HG03442 (cell line): ENCODE measurements at regions not wholly inside any gene's neighbourhood (a gene's known extent, or its start where the extent isn't known, plus 50 kb on each side); places are given as distances from the start of the nearest gene placed in this dataset.

Source experiments
- ATAC-seq: cut with Tn5 transposase; IDR thresholded peaks from one replicate; pipeline ENCODE4 v1.9.1; 2021; ENCODE audit warnings: mild to moderate bottlenecking, moderate library complexity; ENCODE audit not compliant: unreplicated experiment

DNA sequence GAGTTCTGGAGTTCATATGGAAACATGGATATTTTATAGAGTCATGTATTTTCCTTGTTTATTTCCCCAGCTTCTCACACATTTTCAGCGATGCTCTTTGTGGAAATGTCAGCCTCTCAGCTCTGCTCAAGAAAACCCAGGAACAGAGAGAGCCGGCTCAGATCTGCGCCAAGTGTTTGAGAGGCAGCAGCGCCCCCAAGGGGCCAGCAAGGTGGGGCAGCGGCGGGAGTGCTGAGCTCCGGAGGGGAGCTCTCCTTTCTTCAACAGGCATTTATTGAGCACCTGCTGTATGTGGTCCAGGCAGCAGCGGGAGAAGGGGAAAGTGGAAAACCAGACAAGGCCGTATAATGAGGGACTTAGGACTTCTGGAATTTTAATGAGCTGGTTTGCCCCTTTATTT, 421.1 kb upstream of the C16orf82 start:
- ATAC-seq: no peak

DNA sequence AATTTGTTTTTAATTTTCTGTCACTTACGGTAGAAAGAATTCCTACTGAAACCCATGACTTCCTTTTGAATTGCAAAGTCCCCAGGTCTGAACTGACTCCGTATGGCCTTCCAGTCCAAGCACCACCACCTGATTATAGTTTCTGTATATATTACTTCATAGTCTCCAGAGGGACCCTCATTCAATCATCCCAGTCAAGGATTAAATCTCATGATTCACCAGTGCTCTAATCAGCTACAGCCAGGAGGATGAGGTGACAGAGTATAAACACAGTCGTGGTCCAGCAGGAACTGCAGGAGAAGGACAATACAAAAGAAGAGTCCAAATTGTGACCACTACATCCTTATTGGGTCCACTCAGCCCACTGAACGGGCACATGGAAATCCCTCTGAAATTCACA, 418.9 kb upstream of the C16orf82 start:
- ATAC-seq: no peak

DNA sequence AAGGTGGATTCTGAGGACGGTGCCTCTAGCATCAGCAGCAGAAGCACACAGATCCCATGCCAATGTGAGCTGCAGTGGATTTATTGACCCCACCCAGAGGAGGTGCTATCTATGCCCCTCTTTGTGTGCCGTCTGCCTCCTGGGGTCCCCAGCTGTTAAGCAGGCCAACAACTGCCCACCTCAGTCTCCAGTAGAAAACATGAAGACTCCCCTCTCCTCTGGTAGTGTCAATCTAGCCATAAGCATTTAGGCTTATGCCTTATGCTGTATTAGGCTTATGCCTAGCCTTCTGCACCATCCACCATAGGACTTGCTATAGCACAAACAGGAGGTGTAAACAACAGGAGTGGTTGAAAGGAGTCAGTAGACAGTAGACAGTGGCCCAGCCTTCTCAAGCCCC, 417.9 kb upstream of the C16orf82 start:
- no peak for ATAC-seq

DNA sequence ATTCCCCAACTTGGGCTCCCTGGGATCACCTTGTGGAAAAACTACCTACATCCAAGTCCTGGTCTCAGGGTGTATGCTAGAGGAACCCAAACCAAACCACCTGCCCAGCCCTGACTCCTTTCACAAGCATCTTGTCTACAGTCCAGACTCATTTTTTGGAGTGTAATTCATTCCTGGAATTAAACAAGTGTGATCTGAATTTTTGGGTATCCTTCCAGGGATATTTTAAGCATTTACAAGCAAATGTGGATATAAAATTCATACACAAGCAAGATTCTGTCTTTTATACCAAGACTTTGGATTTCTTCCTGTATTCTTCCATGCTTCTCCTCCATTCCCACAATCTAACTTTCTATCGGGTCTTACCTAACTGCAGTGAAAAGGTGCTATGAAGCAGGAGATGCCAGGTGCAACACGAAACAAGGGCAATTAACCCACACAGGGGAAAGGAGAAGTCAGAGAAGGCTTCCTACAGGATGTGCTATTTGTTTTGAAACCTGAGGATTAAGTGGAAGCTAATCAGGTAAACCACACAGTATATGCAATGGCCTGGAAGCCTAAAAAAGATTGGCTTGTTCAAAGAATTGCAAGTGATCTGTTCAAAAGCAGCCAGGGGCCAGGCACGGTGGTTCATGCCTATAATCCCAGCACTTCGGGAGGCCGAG, 417.2 kb upstream of the C16orf82 start:
- no peak for ATAC-seq

DNA sequence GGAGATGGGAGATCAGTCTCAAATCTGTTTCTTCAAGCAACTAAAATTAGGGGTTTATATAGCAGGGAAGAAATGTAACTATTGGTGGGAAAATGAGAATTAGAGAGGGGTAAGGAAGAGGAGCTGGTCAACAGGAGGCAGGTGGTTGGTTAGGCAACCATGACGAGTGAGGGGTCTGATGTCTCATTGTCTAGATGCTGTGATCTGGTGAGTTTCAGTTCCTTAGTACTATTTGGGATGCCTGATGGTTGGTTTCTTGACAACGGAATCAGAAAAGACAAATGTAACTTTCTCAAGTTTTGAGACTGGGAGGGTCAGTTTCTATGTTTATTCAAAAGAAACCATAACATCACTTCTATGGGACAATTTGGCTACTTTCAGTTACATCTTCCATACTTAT, 415.3 kb upstream of the C16orf82 start:
- no peak for ATAC-seq

DNA sequence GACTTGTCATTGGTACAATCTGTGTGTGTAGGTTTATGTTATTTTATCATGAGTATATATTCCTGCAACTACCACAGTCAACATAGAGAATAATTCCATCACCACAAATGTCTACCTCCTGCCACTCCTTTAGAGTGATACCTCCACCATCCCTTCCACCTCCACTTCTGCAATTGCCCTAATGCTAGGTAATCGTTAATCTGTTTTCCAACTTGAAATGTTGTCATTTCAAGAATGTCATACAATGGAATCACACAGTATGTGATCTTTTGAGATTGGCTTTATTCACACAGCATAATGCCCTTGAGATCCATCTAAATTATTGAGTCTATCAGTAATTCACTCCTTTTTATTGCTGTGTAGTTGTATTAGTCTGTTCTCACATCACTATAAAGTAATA, 414.8 kb upstream of the C16orf82 start:
- ATAC-seq: no peak

DNA sequence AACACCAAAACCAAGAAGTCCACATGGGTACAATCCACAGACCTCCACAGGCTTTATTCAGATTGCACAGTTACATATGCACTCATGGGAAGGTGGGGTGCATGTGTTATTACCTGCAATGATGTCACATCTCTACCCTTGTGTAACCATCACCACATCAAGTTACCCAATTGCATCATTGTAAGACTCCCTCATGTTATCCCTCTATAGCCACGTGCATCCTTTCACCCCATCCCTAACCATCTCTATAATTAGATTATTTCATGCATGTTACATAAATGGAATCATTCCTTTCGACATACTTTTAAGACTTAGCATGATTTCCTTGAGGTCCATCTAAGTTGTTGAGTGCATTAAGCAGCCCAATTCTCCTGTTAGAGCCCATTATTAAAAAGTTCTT, 408.2 kb upstream of the C16orf82 start:
- no peak for ATAC-seq

DNA sequence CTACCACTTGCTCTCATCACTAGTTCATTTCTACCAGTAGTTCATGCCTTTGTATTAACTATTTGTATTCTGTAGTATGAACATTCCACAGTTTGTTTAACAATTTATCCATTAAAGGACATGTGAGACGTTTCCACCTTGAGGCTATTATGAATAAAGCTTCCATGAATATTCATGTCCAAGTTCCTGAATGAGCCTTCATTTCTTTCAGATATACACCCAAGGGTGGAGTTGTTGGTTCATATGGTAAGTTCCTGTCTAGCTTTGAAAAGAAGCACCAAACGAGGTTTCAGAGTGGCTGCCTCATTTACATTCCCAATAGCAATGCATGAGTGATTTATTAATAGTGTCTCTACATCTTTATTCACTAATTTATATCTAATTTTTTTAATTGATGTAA, 407.8 kb upstream of the C16orf82 start:
- no peak for ATAC-seq

DNA sequence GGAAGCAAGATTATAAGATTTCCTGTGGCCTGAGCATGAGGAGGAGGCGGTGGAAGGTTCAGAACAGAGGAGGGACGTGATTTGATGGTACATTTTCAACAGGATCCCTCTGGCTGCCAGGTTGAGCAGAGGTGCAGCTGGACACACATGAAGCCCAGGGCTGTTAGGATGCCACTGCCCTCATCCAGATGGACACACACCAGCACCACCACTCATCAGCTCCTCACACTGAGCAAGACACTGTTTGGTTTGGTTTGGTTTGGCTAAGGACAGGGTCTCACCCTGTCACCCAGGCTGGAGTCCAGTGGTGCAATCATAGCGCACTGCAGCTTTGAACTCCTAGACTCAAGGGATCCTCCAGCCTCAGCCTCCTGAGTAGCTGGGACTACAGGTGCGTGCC, 402.6 kb upstream of the C16orf82 start:
- no peak for ATAC-seq

DNA sequence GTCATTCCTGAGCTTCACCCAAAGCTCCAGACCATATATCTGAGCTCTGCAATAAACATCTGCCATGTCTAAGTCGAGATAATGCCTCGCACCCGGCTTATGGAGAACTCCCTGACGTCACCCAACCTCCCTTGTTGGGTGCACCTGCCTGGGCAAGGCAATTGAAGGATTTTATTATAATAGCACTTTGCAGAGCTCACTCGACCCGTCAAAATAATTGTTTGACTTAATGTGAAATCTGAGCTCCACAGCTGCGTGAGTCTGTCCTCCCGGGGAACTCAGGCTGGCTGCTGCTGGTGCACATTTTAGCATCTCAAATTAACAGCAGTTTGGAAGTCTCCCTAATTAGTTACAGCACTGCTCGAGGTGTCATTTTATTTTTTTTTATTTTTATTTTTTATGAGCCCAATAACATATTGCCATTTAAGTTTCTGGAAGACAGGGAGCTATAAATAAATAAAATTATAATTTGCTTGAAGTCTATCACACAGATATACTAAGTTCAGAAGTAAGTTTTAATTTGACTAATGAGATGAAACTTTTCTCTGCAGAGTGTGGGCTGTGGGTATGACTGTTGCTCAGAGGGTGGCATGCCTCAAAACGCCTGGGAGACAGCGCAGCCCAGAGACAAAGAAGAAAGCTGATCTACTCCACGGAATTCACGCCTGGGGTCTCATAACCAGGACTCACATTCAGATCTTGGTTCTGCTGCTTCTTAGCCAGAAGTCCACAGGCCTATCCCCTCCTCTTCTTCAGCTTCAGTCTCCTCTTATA, 401.4 kb upstream of the C16orf82 start:
- no peak for ATAC-seq

DNA sequence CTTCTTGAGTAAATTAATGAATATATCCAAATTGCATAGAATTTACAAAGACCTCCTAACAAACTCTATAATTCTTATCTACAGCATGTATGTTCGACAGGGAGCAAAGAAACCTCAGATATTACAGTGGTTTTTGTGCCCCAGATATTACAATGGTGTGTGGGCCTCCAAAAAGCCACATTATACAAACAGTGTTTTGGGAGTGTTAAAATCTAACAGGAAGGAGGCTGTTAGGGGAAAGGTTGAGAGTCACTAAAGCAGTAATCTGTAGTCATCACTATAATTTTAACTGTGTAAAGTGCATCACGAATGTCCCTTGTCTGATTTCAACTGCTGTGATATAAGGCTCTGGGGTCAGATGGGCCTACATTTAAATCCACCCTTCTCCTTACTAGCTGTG, 400.2 kb upstream of the C16orf82 start:
- no peak for ATAC-seq

DNA sequence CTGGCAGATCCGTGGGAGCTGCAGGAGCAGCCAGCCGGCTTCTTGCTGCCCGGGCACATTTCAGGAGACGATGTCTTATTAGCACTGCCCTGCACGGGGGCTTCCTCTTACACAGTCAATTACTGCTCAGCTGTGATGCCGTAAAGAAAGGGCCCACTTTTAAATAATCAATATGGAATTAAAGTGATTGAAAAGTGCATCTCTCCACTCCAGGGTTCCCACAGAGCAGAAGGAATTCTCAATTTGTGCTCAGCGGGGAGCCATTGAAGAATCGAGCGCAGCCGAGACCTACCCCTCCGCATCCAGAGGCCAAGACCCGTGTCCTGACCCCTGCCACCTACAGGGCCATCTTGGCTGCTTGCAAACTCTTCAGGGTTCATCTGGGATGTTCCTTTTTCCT, 399.4 kb upstream of the C16orf82 start:
- no peak for ATAC-seq

DNA sequence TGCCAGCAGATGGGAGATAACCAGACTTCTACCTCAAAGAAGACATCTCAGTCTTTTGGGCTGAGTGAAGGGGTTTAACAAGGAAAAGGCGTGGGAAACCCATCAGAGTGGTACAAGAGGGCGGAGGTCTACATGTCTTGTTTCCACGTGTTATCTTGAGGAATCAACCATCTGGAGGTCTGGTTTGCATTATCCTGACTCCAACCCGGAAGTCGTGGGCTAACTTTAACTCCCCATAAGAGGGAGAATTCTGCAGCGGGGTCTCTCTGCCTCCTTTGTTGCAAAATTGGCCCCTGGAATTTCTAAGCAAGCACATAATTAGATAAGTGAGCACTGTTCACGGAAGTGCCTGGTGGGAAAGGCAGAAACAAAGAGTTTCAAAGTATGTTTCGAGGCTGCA, 398.7 kb upstream of the C16orf82 start:
- no peak for ATAC-seq

DNA sequence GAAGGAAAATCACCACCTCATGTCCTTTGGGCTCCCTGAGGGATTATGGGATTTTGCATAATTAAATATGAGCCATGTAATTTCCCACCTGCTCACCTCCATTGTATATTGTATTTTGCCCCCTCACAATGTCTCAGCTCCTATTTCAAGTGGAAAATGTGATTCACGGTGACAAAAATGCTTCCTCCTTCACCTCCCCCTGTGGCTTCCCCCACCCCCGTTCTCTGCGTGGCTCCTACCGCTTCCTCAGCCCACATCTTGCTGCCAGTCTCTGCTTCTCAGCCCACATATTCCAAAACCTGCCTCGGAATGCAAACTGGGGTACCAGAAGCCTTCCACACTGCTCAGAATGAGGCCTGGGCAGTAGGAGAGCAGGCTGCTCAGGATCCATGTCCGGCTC, 394.5 kb upstream of the C16orf82 start:
- ATAC-seq: no peak

DNA sequence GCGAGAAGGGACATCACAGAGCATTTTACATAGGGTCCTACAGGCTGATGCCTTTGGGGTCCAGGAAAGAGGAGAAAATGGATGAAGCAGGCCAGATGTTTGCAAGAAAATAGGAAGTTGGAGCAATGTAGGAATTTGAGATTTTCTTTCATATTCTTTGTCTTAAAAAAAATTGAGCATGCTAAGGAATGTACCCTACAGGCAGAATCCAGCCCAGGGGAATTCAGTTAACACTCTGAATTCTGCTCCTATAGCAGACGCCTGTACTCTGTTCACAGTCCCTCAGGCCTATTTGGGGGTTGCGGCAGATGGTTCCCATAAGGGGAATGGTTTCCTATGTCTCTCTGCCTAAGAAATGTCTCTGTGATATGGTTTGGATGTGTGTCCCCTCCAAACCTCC, 393.7 kb upstream of the C16orf82 start:
- ATAC-seq: no peak

DNA sequence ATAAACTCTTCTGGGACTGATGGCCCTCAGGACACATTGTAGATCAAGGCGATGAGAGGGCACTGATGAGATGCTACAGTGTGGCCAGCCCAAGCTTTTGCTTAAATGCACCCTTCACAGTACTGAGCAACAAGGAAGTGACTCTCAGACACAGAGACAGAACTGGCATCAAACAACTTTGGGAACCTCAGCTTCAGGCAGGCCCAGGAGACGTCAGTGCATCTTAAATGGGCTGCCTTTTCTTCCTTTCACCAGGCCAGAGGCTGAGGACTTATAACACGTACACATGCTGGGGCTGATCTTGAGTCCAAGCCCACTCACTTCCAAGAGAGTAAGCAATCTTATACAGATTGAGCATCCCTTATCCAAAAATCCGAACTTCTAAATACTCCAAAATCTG, 386.1 kb upstream of the C16orf82 start:
- ATAC-seq: no peak

DNA sequence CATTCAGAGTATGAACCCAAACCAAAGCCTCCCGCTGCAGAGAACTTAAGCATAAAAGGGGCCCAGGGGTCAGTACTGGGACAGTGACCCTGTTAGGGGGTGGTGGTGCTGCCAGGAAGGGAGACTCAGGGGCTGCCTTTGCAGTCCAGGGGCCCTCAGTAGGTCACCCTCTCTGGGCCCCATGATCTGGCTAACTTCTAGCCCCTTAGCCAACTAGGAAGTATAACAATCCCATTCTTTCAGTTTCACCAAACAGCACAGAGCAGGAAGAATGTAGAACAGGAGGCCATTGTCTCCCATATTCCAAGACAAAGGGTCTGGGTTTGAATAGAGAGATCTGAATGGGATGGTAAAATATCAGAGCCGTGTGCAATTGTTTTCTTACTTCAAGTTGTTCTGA, 378.6 kb upstream of the C16orf82 start:
- ATAC-seq: no peak

DNA sequence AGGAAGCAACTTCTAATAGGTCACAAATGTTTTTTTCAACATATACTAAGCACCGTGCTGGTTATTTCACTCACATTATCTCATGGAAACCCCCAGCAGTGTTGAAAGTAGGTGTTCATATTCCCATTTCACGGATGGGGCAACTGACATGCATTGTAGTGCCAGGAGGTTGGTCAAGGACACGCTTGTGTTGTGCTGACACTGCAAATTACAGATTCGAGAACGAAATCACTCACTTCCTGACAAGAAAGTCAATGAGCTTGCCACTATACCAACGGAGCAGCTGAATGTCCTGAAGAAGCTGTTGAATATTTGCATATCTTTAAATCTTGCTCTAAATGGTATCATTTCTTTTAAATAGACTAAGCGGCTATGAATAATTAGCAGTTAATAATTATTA, 378.0 kb upstream of the C16orf82 start:
- ATAC-seq: no peak

DNA sequence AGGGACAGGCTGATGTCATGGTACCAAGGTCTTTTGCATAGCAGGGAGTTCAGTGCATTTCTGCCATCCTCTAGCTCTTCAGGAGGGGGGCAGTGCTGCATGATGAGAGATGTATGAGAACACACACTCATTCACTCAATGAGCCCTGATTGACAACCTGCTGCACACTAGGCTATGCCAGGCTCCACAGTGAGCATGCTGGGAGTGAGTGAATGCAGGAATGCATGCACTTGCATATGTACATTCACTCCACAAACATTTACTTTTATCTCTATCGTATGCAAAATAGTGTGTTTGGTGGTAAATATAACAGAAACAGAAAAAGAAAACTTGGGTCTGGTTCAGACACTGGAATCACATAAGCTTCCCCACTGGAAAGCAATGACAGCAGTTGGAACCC, 374.1 kb upstream of the C16orf82 start:
- ATAC-seq: no peak

DNA sequence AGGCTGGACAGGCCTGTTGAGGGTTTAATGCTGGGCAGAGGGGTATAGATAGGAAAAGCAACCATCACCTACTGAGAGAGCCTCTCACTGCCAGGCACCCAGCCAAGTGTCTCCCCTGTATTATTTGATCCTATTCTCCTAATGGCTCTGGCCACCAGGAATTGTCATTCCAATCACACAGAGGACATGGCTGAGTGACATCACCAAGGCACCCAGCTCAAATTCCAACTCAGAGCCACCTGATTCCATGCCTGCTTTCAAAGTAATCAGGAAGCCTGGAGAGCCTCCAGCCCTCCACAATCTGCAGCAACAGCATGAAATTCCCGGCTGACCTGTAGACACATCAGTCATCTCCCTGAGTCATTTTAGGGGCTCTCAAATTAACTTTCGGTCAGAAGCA, 368.9 kb upstream of the C16orf82 start:
- ATAC-seq: no peak

DNA sequence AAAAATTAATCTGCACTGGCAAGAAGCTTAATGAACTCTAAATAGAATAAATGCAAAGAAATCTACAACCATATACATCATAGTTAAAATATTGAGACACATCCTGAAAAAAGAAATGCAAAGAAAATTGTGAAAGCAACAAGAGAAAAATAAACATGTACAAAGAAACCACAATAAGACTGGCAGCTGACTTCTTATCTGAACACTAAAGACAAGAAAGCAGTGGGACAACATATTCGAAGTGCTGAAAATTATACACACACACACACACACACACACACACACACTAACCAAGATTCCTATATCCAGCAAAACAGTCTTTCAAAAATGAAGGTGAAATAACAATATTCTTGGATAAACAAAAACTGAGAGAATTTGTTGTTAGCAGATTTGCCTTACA, 366.5 kb upstream of the C16orf82 start:
- ATAC-seq: no peak

DNA sequence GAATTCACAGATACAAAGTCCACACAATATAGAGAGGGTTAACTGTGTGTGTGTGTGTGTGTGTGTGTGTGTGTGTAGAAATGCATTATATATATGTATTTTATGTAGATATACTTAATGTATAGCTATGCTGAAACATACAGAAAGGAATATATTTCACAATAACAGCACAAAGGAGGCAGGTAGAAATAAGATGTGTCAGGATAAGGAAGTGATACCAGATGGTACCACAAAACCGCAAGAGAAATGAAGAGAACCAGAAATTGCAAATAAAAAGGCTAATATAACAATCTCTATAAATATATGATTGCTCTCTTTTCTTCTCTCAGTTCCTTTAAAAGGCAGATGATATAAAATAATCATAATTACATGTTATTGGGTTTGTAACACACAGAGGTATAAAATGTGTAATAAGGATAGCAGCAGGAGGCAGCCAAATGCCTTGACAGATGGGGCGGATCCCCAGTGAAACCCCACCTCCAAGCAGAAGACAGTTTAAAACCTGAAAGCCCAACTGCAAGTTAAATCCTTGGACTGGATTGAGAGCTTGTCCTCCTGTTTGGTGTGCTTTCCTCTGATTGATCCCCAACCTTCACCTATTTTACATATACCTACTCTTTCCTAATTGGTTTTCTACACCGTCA, 365.4 kb upstream of the C16orf82 start:
- ATAC-seq: peak; percentile 38
